GM12865 (cell line): ENCODE measurements at regions not wholly inside any gene's neighbourhood (a gene's known extent, or its start where the extent isn't known, plus 50 kb on each side); places are given as distances from the start of the nearest gene placed in this dataset.

Experiments
- DNase-seq: peaks from one replicate; pipeline ENCODE4 v3.0.0; 2010; ENCODE audit warnings: low read depth
- H3K4me3 ChIP-seq: 2 replicates; pipeline ENCODE4 v1.5.1; 2011; ENCODE audit warnings: mild to moderate bottlenecking, low read depth, low read length, control low read depth
- CTCF ChIP-seq: IDR thresholded peaks from 2 replicates; pipeline ENCODE4 v1.5.1; 2011; ENCODE audit warnings: low read length, control low read depth, low read depth, inconsistent platforms; ENCODE audit not compliant: insufficient read depth; ENCODE audit errors: missing control alignments

GRCh38 chr6:25086500-25087091 is 150.8 kb upstream of the RIPOR2 start:
- TF ChIP-seq CTCF, result no peak
- no peak for DNase-seq
- H3K4me3 ChIP-seq, result no peak overlapping the region

- DNase-seq, result no peak
- no peak for TF ChIP-seq CTCF
- H3K4me3 ChIP-seq, result no peak overlapping the region
Measured at GRCh38 chr6:25088513-25088912, 152.8 kb upstream of the RIPOR2 start.

GRCh38 chr6:25089442-25089841 is 153.7 kb upstream of the RIPOR2 start:
- no peak for TF ChIP-seq CTCF

GRCh38 chr6:25094726-25095125 is 159.0 kb upstream of the RIPOR2 start:
- no peak for DNase-seq
- no peak overlapping the region for H3K4me3 ChIP-seq
- TF ChIP-seq CTCF, result no peak

More at GRCh38 chr6:25089442-25089841, 153.7 kb upstream of the RIPOR2 start:
- DNase-seq, result no peak
- no peak overlapping the region for H3K4me3 ChIP-seq

- no peak for DNase-seq
- no peak for TF ChIP-seq CTCF
- H3K4me3 ChIP-seq, result no peak overlapping the region
Measured at GRCh38 chr6:25100288-25100687, 164.5 kb upstream of the RIPOR2 start.

GRCh38 chr6:25103603-25104002 is 167.8 kb upstream of the RIPOR2 start:
- no peak for TF ChIP-seq CTCF
- H3K4me3 ChIP-seq, result no peak overlapping the region
- DNase-seq, result no peak

GRCh38 chr6:25105070-25105925 is 169.5 kb upstream of the RIPOR2 start:
- no peak for TF ChIP-seq CTCF
- no peak for DNase-seq
- H3K4me3 ChIP-seq, result no peak overlapping the region
